ENCODE measurements at regions not wholly inside any gene's neighbourhood (a gene's known extent, or its start where the extent isn't known, plus 50 kb on each side); places are given as distances from the start of the nearest gene placed in this dataset.
"Not testable (repeated sequence)": the region's sequence is repeated elsewhere in the genome, so short reads cannot be mapped to it uniquely, and the experiment has no call there.

- DNase-seq, result no peak
Observed at GRCh38 chr17:34771891-34772290, 189.4 kb downstream of the CCT6B start.

GRCh38 chr17:34770586-34770985 is 190.7 kb downstream of the CCT6B start:
- DNase-seq, result no peak

DNA sequence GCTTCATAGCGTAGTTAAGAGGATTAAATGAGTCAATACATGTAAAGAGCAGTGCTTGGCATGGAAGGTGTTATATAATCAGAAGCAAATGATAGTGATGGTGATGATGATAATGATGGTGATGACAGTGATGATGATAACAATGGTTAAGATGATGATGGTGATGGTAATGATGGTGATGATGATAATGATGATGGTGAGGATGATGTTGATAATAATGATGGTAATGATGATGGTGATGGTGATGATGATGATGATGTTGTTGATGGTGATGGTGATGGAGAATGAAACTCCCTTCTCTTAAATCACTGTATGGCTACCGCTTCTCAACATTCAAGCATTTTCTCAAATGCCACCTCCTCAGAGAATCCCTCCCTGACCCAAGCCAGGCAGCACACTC is 190.5 kb downstream of the TMEM132E start:
- no peak for DNase-seq

DNA sequence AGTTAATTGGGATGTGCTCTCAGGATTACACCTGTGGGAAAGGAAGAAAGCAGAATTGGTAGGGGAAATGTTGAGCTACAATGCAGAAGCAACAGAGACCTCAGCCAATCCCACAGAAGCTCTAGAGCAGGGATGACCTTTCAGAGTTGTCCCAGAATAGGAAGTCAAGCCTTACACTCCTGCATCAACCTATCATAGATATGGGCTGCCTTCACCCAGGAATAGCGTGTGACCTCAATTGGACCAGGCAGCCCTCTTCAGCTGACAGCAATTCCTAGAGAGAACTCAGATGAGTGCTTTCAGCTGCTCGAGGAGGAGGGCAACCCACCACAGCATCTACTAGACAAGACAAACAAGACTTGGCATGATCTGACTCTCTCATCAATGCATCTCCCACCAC is 189.7 kb downstream of the TMEM132E start:
- no peak for DNase-seq

- DNase-seq, result no peak
Observed at GRCh38 chr17:34765291-34765690, 185.9 kb downstream of the TMEM132E start.

- DNase-seq, result no peak
Observed at GRCh38 chr17:34764716-34765115, 185.3 kb downstream of the TMEM132E start.

DNA sequence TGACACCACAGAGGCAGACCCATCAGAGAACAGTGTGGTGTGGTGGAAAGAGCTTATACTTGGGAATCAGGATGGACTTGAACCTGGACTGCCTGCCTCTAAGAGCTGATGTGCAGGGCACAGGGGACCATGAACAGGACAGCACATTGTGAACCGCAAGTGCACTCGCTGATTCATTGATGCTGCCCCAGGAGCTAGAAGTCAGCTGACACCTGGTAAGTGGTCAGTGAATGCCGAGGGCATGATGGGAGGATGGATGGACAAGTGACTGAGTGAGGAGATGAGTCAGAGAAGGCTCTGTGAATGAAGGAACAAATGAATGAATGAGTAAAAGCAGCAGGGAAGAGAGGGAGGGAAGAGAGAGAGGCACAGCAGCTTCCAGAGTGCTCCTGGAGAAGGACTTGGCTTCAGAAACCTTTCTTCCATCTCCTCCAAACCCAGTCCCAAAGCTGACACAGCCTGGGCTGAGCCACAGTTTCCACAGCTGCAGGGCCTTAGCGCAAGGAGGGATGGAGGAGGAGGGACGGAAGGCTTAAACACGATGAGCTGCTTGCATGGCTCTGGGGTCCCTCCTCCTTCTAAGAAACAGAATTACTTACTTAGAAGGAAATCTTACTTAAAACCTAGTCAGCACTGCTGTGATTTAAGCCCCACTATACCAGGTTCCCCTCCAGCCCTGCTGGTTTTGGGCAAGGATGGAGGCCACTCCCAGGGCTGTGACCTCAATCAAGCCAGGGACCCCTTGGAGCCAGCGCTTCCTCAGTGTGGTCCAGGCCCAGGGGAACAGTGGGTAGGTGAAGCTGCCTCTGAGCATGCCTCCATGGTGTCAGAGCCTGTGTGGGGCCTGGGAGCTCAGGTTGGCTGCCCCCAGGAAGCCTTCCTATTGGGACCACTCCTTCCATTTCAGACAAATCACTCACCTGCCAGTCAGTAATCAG is 184.6 kb downstream of the TMEM132E start:
- no peak for DNase-seq

GRCh38 chr17:34762078-34762477 is 182.7 kb downstream of the TMEM132E start:
- no peak for DNase-seq

DNA sequence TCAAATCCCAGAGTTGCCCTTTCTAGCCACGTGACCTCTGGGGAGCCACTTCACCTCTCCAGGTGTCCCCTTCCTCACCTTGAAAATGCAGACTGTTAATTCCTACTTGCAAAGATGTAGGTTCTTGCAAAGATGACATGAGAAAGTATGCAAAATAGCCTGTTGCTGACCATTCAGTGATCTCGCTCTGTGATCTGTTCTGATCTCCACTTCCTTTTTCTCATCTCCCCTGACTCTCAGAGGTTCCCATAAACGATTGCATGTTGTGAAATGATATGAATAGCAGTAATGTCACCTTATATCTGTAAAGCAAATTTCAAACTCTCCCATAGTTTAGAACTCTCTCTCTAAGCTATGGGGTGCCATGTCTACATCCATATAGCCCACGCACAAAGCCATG is 182.3 kb downstream of the TMEM132E start:
- DNase-seq, result no peak

- no peak for DNase-seq
Observed at GRCh38 chr17:34760931-34761495, 181.6 kb downstream of the TMEM132E start.

GRCh38 chr17:34758718-34759117 is 179.3 kb downstream of the TMEM132E start:
- DNase-seq, result no peak

- DNase-seq, result no peak
Observed at GRCh38 chr17:34758316-34758715, 178.9 kb downstream of the TMEM132E start.

GRCh38 chr17:34757611-34758010 is 178.2 kb downstream of the TMEM132E start:
- DNase-seq, result no peak

DNA sequence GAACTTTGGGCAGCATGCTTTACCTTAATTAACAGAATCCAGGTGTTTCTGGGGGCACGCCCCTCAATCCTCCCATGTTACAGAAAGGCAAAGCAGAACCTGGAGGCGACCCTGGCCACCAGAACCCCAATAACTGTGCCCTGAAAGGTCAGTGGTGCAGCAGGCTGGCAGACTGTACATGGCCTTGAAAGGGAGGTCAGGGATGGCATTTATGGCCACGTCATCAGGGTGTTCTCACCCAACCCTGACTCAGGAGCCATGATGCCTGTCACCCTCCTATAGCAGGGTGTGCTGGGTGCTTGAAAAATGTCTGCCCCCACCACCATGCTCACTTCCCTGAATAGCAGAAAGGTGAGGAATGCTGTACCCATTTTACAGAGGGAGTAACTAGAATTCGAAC is 177.7 kb downstream of the TMEM132E start:
- DNase-seq, result no peak

DNA sequence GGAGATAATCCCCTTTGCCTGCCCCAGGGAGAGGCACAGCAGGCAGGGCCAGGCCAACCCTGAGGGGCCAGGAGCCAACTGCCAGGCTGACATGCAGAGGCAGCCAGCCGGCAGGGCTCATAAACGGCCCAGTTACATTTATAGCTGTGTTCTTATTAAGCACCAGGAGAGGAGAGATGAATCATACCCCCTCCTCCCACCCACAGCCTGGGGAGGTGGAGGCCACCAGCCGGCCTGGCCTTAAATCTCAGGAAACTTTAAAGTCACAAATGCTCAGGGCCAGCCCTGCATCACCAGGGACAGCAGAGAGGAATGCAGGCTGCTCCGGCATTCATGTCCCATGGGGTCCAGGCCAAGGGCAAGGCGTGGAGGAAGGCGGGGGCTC is 177.2 kb downstream of the TMEM132E start:
- DNase-seq, result no peak

- no peak for DNase-seq
Observed at GRCh38 chr17:34755981-34756636, 176.7 kb downstream of the TMEM132E start.

GRCh38 chr17:34755371-34755770 is 176.0 kb downstream of the TMEM132E start:
- no peak for DNase-seq

DNA sequence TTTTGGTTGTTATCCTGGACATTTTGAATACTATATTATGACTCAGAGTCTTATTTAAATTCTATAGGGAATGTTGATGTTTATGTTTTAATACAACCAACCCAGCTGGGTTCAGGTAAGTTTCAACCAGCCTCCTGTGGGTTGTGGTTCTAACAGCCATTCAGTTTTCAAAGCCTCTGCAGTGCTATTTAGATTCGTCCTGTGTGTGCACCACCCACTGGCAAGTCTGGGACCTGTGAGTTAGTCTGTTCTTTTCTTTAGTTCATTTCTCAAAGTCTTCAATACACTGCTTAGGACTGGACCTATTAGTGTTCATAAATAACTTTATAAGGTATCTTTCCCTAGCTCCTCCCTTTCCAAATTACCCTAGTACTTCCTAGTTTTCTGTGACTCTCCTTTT is 170.6 kb downstream of the TMEM132E start:
- no peak for DNase-seq

DNA sequence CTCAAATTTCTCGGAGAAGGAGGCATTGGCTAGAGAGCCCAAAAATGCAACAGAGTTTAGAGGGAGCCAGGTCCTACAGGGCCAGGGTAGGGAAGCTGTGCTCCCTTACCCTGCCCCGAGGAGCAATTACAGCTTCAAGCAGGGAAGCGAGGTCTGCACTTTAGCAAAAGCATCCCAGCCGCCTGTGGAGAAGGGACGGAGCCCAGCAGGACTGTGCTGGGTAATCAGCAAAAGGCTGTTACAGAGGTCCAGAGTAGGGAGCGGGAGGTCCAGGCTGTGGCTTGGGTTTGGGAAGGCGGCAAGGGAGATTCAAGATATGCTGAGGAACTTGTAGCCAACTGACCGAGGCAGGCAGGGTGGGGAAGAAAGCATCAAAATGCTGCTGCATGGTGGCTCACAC is 162.6 kb downstream of the TMEM132E start:
- no peak for DNase-seq

DNA sequence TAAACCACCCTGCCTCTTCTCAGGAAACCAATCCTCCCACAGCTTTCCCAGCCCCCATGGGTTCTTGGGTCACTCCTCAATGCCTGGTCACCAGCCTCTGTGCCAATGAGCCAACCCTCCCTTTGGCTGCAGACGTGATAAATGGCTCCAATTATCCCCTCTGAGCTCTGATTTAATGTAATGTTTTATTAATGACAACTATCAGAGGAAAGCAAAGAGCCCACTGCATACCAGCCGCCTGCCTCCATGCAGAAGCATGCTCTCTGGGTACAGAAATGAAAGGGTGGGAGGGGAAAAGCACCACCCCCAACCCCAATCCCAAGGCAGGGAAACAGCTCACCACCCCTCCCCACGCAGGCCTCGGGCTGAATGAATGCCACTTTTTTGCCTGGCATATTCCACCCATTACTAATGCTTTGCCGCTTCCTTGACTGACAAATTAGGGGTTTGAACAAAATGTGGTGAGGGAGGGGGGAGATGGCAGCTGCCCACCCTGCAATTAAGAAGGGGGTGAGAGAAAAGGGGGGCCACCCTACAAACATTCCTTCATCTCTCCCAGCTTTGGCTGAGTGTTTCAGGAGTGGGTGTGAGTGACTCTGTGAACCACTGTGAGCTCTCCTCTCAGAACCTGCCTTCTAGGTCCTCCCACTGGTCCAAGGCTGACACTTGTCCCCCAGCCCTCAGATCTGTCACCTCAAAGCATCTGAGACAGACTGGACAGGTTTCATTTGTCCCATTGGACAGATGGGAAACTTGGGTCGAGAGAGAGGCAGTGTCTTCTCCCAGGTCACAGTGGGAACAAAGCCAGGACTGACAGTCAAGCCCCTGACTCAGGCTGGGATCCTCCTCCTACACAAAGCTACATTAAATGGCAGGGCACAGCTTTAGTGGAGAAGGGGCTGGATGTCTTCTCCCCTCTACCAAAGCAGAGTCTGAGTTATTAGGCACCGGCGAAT is 161.5 kb downstream of the TMEM132E start:
- no peak for DNase-seq

DNA sequence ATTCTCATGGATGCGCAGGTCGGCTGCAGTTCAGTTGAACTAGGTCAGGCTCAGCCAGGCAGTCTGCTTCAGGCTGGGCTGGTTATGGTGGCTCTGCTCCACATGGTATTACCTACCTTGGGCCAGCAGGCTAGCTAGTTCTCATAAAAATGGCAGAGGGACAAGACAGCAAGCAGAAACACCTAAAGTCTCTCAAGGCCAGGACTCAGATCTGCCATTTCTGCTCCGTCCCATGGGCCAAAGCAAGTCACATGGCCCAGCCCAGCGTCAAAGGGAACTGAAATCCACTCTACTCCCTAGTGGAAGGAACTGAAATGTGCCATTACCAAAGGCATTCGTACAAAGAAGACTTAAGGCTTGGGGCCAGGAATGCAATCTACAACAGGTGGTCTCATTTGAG is 160.0 kb downstream of the TMEM132E start:
- no peak for DNase-seq

DNA sequence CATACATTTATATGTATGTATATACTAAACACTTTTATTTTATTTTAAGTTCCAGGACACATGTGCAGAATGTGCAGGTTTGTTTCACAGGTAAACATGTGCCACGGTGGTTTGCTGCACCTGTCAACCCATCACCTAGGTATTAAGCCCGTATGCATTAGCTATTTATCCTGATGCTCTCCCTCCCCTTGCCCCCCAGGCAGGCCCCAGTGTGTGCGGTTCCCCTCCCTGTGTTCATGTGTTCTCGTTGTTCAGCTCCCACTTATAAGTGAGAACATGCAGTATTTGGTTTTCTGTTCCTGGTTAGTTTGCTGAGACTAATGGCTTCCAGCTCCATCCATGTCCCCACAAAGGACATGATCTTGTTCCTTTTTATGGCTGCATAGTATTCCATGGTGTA is 158.3 kb downstream of the TMEM132E start:
- not testable (repeated sequence) for DNase-seq

DNA sequence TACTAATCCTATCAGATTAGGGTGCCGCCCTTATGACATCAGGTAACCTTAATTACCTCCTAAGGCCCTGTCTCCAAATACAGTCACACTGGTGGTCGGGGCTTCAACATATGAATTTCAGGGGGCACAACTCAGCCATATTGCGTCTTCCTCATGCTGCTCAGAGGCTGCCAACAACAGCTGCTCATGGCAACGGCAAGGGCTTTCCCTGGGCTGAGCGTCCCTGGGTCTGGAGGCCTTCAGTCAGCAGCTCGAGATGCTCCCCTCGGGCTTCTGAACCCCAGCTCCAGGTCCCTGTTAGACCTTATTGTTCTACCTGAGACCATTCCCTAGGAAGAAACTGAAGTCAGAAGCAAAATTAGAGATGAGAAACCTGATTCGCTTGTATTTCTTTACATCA is 157.2 kb downstream of the TMEM132E start:
- no peak for DNase-seq
